GM18508 (cell line): ENCODE measurements at regions not wholly inside any gene's neighbourhood (a gene's known extent, or its start where the extent isn't known, plus 50 kb on each side); places are given as distances from the start of the nearest gene placed in this dataset.

Experiments
- ATAC-seq: cut with Tn5 transposase; IDR thresholded peaks from one replicate; pipeline ENCODE4 v1.9.1; 2021; ENCODE audit warnings: moderate number of reproducible peaks; ENCODE audit not compliant: insufficient read depth, unreplicated experiment

DNA sequence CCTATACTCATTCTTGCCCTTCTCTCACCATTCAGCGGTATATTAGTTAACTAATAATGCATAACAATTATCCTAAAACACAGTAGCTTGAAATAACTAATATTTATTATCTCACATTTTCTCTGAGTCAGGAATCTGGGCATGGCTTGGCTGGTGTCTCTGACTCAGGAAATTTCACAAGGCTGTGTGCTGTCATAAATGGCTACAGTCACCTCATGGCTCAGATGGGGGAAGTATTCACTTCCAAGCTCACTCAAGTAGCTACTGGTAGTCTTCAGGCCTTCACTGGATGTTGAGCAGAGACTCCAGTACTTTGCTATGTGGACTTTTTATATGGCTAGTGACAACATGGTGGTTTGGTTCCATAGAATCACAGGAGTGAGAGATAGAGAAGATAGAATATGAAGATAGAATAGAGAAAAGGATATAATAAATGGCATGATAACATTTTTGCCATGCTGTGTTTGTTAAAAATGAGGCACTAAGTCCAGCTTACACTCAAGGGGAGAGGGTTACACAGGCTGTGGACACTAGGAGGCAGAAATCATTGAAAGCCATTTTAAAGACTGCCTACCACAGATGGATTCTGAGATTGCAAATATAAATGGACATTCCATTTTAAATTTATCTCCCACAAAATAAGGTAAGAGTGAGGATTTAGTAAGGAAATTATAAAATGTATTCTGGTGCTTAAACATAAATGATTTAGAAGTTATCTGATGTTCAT, 997.8 kb upstream of the CHORDC1 start:
- no peak for ATAC-seq

- ATAC-seq = no peak
These were observed 996.7 kb upstream of the CHORDC1 start for GRCh38 chr11:91219535-91219934.

DNA sequence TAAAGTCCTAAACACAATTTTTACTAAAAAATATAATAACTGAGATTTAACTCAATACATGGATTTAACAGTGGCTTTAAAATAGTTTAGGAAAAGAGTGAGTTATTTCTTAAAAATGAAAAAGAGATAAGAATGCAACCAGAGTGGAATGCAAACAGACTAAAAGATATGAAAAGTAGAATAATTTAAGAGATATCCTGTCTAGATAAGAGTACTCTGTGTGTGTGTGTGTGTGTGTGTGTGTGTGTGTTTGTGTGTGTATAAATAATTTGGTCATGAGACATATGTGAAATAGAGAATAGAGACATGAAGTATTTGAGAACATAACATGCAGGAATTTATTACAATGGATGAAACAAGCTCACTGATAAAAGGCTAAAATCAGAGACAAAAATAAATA, 986.9 kb upstream of the CHORDC1 start:
- no peak for ATAC-seq

- ATAC-seq = no peak
These were observed 986.5 kb upstream of the CHORDC1 start for GRCh38 chr11:91209306-91209705.

DNA sequence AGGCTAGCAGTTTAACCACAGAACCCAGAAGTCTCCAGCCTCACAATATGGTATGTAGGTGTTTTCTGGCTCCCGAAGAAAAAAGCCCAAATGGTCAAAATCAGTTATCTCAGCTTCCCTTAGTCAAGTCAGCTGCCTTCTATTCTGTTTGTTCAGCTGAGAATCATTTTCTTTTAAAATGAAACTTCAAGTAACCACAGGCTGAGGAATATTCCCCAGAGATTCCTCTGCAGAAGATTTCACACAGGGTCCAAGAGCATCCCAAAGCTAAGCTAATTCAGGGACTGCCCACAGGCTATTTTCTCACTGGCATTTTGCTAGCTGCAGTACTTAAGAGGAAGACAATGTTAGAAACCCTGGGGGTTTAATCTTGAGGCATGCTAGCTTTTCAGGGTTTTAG, 977.0 kb upstream of the CHORDC1 start:
- ATAC-seq = no peak

DNA sequence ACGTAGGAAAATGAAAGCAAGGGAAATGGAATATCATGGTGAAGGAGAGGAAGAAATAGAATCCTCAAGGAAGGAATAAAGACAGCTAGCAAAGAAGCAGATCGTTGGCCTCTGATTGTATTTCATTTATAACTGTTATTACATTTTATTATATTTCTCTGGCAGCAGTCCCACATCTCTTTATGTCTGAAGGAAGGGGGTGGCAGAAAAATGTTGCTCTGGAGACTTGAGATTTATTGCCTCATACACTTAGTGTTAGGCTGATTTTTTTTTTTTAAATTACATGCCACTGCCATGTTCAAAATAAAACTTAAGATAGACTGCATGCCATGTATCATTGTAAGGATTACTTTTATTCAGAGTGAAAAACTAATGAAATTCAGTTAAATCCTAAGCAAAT, 971.7 kb upstream of the CHORDC1 start:
- no peak for ATAC-seq

DNA sequence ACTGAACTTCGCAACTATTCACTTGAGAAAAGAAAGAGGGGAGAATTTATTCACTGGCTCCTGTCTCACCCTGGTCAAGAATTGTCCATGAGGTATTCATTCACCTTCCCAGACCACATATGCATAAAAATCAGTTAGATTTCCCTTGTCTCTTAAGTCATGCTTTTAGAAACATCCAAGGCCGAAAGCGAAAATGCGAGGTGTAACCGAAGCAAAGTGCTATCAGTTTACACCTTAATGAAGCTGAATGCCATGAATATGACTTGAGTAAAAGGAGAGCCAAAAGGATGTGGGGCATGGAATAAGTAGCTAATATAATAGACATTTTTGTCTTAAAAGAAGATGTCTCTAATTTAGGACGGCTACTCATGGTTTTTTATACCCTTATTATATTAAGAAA, 965.6 kb upstream of the CHORDC1 start:
- no peak for ATAC-seq

DNA sequence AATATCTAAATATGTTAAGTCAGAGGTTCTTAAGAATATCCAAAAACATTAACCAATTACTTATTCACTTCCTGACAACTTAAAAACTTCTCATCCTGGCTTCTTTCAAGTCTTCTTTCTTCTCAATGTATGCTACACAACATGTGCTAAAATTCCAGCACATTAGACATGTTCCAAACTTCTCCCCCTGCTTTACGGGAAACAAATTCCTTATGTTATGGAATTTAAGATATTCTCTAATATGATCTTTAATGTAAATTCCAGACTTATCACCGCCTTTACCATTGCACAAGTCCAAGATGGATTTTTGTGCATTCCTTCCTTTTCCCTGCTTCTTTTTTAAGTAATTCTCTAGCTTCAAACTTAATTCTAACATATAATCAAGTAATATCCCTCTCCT, 964.5 kb upstream of the CHORDC1 start:
- ATAC-seq = no peak

- ATAC-seq = no peak
These were observed 955.5 kb upstream of the CHORDC1 start for GRCh38 chr11:91178366-91178765.

DNA sequence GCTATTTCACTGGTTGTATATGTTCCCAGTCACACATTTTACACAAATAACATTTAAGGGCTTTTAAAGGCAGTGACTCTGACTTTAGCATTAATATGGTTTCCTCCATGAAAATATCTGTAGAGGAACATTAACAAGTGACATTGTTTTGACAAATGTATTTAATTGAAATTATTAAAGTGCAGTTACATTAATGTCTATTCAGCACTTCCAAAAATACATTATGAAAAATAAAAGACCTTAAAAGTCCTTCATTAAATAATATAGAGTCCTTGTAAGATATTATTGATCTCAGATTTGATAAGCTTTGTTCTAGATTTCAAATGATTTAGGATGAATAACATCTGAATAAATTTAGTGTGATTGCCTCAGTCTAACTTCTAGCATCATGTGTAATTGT, 951.9 kb upstream of the CHORDC1 start:
- no peak for ATAC-seq

GRCh38 chr11:91174193-91174592, 951.3 kb upstream of the CHORDC1 start:
- ATAC-seq = no peak

DNA sequence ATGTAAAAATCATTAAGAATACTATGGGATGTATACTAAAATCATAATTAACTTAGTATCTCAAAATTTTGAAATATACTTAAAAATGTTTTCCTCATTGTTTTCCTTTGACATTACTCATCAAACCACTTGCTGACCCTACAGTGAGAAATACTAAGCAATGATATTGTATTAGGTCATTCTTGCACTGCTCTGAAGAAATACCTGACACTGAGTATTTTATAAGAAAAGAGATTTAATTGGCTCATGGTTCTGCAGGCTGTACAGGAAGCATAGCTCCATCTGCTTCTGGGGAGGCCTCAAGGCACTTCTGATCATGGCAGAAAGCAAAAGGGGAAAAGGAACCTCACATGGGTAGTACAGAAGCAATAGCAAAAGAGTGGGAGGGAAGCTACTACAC, 950.9 kb upstream of the CHORDC1 start:
- ATAC-seq = no peak

- ATAC-seq = no peak
These were observed 947.9 kb upstream of the CHORDC1 start for GRCh38 chr11:91170711-91171110.

- no peak for ATAC-seq
These were observed 941.6 kb upstream of the CHORDC1 start for GRCh38 chr11:91164452-91164822.

GRCh38 chr11:91163619-91164451, 941.0 kb upstream of the CHORDC1 start:
- ATAC-seq = no peak

DNA sequence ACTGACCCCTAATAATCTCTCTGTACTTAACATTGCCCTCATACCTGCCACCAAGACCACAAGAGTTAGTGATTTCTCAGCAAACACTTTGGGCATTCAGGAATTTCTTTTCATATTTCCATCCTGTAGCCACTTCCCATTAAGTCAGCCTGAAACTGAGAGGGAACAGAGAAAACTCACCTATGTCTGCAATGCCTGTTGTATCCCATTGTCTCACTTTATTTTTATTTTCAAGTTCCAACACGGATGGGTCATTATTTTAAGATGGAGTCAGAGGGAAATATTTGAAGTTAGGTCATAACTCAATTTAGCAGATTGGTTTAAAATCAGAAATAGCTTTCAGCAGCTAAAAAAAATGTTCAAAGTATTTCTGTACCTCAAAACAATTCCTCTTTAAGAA, 937.8 kb upstream of the CHORDC1 start:
- ATAC-seq = no peak

DNA sequence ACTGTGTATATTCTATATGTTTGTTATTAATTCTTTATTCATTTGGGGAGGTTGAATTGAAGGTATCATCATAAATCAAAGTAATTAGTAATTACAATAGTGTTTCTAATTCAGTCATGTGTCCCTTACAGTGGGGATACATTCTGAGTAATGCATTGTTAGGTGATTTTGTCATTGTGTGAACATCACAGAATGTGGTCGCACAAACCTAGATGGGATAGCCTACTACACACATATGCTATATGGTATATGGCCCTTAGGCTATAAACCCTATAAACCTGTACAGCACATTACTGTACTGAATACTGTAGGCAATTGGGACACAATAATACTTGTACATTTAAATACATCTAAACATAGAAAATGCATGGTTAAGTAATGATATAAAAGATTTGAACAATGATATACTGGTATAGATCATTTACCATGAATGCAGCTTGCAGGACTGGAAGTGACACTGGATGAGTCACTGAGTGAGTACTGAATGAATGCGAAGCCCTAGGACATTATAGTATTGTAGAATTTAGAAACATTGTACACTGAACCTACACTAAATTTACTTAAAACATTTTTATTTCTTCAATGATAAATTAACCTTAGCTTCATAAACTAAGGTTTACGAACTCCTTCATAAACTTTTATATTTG, 936.2 kb upstream of the CHORDC1 start:
- no peak for ATAC-seq

- no peak for ATAC-seq
These were observed 935.4 kb upstream of the CHORDC1 start for GRCh38 chr11:91158297-91158696.

- no peak for ATAC-seq
These were observed 933.2 kb upstream of the CHORDC1 start for GRCh38 chr11:91156041-91156440.

GRCh38 chr11:91147885-91148284, 925.0 kb upstream of the CHORDC1 start:
- ATAC-seq = no peak

DNA sequence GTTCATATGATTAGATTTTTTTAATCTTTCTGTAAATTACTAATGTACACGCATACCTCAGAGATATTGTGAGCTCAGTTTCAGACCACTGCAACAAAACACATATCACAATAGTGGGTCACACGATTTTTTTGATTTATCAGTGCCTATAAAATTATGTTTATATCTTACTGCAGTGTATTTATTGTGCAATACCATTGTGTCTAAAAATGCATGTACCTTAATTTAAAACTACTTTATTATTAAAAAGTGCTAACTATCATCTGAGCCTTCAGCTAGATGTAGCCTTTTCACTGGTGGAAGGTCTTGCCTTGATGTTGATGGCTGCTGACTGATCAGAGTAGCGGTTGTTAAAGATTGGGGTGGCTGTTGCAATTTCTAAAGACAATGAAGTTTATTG, 918.8 kb upstream of the CHORDC1 start:
- ATAC-seq = no peak
